ENCODE measurements at regions not wholly inside any gene's neighbourhood (a gene's known extent, or its start where the extent isn't known, plus 50 kb on each side); places are given as distances from the start of the nearest gene placed in this dataset.
A peak's percentile ranks its signal among the peaks of the same experiment; 100 is the strongest.

DNA sequence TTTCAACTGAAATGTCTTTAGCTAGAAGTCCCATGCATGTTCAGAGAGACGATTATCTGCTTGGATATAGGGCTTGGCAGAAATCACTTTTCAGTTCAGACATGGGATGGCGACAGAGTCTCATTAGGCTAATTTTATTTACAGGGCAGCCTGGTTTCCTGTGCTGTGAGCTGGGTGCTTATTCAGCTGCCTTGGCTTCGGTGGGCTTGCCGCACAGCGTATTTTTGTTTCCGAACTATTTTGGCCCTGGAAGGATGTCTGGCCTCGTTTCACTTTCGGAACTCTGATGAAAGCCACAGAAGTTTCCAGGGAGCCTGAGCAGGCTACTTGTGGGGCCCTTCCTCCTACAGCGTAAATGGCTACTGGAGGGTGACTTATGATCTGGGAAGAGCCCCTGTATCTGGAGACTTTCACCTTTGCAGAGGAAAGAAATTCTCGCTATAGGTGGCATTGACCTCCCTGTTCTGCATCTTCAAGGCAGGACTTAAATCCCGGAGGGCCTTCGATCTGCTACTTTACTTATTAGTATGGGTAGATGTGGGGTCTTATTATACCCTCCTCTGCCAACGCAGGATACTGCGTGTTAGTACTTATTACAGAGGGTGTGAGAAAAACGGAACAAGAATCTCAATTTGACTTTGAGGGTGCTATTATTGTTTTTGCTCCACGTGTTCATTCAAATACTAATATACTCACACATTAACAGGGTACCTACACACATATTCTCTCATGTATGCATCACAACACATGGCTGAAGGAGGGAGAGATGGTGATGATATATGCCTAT, 364.0 kb upstream of the RBMS3 start:
- no peaks in the 10 kb centered on the region for H3K27me3 ChIP-seq (ENCODE audit: insufficient read depth in 3 of 3, low read length in 2 of 3)
- H3K4me1 ChIP-seq: peaks cover 13% of the 10 kb centered on the region
- no peaks in the 10 kb centered on the region for H3K36me3 ChIP-seq (ENCODE audit: insufficient read depth in 1 of 2, low read depth in 1 of 2)
- peak overlapping the region; percentile 59 for H3K27ac ChIP-seq
- TF ChIP-seq CTCF (IDR thresholded peaks at IDR 0.05): peak; percentile 75
- DNase-seq (peak; percentile 48 to 78), ATAC-seq (peak; percentile 83 to 98 (median 94))
- no peaks in the 10 kb centered on the region for H3K9me3 ChIP-seq
- peak overlapping the region; percentile 58 for H3K4me3 ChIP-seq
- intact Hi-C loops (cut with DNase I): loop anchor here (5.0 to 10.0 kb wide), 2 partner anchors 358 to 365 kb away; partner anchors contain the start of gene RBMS3 (in 1 of the 2)
- WGBS, 3 donors: 36 to 41% (median 39%) methylated on average over 16 of the region's 16 CpGs

- Histone ChIP-seq H3K9me3 (no peaks in the 10 kb centered on the region), H3K27me3 (ENCODE audit: insufficient read depth in 3 of 3, low read length in 2 of 3) (no peaks in the 10 kb centered on the region), H3K4me1 (peaks cover 13% of the 10 kb centered on the region), H3K4me3 (no peak overlapping the region), H3K36me3 (ENCODE audit: insufficient read depth in 1 of 2, low read depth in 1 of 2) (no peaks in the 10 kb centered on the region), H3K27ac (no peak overlapping the region)
- WGBS, 3 donors: 69 to 90% (median 87%) methylated on average over 4 of the region's 4 CpGs
- intact Hi-C loops (cut with DNase I): loop anchor here (5.0 to 10.0 kb wide), 2 partner anchors 357 to 364 kb away; partner anchors contain the start of gene RBMS3 (in 1 of the 2)
- no peak for TF ChIP-seq CTCF (IDR thresholded peaks at IDR 0.05)
- no peak for DNase-seq
- ATAC-seq: no peak
Observed at GRCh38 chr3:28917895-28918475, 362.9 kb upstream of the RBMS3 start.

DNA sequence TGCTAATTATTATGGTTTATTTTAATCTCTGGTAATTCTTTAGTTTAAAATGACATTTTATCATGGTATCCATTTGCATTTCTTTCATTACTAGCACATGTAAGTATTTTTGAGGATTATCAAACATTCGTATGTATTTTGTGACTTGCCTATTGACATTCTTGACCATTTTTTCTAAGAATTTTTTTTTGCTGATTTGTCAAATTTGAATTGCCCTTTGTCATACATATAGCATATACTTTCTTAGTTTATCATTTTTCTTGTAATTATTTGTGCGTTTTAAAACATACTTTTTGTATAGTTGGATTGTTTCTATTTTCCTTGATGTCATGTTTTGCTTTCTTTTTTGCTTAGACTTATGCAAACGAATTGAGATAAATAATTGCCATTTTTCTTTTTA, 358.5 kb upstream of the RBMS3 start:
- TF ChIP-seq CTCF (IDR thresholded peaks at IDR 0.05): no peak
- peaks cover 7% of the 10 kb centered on the region for H3K4me1 ChIP-seq
- intact Hi-C loops (cut with DNase I): no loop called here
- H3K36me3 ChIP-seq (ENCODE audit: insufficient read depth in 1 of 2, low read depth in 1 of 2): no peaks in the 10 kb centered on the region
- no peaks in the 10 kb centered on the region for H3K27me3 ChIP-seq (ENCODE audit: insufficient read depth in 3 of 3, low read length in 2 of 3)
- ATAC-seq: no peak
- 93 to 96% (median 93%) methylated on average over 3 of the region's 3 CpGs for WGBS, 3 donors
- H3K9me3 ChIP-seq: no peaks in the 10 kb centered on the region
- no peak overlapping the region for H3K27ac ChIP-seq
- H3K4me3 ChIP-seq: no peak overlapping the region
- no peak for DNase-seq

- Histone ChIP-seq H3K4me3 (no peak overlapping the region), H3K4me1 (peaks cover 7% of the 10 kb centered on the region), H3K27ac (no peak overlapping the region), H3K27me3 (ENCODE audit: insufficient read depth in 3 of 3, low read length in 2 of 3) (no peaks in the 10 kb centered on the region), H3K9me3 (no peaks in the 10 kb centered on the region), H3K36me3 (ENCODE audit: insufficient read depth in 1 of 2, low read depth in 1 of 2) (no peaks in the 10 kb centered on the region)
- intact Hi-C loops (cut with DNase I): no loop called here
- no peak for DNase-seq
- WGBS, 3 donors: 94 to 99% (median 96%) methylated on average over 2 of the region's 2 CpGs
- ATAC-seq: no peak
- no peak for TF ChIP-seq CTCF (IDR thresholded peaks at IDR 0.05)
Observed at GRCh38 chr3:28923994-28924393, 356.9 kb upstream of the RBMS3 start.

All from psoas muscle (tissue), 7 donors.